SKM-1 treated with dmso at 0.1 percent for 144 hours (cell line): ENCODE measurements at regions not wholly inside any gene's neighbourhood (a gene's known extent, or its start where the extent isn't known, plus 50 kb on each side); places are given as distances from the start of the nearest gene placed in this dataset.
"Not testable (repeated sequence)": the region's sequence is repeated elsewhere in the genome, so short reads cannot be mapped to it uniquely, and the experiment has no call there.

Experiments used
- DNase-seq: peaks from one replicate; lab custom pipeline; 2025; ENCODE audit not compliant: unreplicated experiment; lab: John Stamatoyannopoulos, UW

DNA sequence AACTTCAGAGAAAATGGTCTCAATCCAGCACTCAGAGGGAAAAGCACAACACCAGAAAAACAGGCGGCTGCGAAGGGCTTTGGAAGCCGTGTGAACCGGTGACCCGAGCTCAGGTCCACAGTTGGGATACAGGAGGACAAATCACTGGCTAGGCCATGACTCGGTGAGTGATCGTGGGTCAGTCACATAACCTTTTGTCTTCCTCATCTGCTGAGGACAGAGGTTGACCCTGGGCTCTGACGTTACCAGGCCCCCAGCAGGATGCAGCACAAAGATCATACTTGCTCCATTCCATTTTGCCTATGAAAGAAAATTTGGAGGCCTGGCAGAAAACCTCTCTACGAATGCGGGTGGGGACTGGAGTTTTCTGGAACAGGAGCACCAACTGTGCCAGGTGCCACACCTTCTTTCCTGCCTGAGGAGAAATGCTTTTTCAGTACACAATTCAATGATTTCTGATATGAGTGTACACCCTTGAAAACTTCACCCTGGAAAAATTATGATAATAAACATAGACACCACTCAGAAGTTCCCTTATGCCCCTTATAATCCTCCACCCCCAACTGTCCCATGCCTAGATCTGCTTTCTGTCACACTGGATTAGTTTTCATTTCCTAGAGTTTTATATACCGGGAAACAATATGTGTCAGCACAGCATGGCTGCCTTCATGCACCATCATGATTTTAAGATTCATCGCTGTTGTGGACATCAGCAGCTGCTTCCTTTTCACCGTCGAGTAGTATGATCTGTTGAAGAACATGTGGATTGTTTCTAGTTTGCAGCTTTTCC lies 85.3 kb upstream of the RALGAPA2 start:
- DNase-seq: no peak

DNA sequence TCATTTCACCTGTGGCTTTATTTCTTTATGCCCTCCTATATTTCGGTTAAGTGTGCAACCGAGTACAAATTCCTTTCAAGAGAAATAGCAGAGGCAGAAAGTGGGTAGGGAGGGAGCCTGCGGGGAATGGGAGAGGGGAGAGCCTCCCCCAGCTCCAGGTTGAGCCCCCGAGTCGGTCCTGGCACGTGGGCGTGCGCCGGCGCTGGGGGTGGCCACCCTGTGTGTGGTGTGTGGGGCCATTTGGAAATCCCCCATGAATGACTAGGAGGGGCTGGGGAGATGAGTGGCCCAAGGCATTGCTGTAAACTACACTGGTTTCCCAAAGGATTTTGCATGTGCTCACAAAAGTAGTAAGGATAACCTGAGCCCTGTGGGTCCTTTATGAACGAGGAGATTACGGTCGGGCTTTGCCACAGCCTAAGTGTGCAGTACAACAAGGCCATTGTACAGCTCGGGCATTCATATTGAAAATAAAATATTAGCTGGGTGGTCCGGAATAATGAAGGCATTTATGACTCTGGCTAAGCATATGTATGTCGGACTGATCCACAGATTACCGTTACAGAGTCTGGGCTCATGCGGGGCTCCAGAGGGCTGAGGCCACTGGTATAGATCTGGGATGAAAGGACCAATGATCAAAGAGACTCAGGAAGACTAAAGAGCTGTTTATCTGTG lies 84.5 kb upstream of the RALGAPA2 start:
- DNase-seq: no peak

DNA sequence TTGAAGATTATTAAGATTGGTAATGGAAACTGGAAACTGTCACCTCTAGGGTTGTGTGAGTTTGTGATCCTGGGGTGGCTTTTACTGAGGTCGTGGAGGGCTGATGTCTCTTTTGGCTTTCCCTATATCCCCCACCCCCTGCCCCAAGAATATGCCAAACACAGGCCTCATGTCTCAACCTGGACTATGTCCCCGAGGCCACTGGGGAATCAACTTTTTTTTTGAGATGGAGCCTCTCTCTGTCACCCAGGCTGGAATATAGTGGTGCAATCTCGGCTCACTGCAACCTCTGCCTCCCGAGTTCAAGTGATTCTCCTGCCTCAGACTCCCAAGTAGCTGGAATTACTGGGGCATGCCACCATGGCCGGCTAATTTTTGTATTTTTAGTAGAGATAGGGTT lies 83.3 kb upstream of the RALGAPA2 start:
- no peak for DNase-seq

DNA sequence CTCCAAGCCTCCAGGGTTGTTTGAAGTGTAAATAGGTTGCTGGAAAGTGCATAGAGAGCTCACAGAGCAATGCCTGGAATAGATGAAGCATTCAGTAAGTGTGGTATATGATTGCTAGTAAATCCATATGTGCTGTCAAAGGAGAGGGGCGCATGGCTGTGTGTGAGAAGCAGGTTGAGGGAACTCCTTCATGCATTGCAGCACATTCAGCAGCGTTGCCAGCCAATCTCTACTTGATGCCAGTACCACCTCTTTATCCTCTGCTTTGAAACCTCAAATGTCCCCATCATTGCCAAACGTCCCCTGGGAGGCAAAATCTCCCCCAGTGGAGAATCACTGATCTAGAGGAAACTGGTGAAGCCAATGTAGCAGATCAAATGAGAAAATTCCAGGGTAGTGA lies 82.7 kb upstream of the RALGAPA2 start:
- DNase-seq: no peak

DNA sequence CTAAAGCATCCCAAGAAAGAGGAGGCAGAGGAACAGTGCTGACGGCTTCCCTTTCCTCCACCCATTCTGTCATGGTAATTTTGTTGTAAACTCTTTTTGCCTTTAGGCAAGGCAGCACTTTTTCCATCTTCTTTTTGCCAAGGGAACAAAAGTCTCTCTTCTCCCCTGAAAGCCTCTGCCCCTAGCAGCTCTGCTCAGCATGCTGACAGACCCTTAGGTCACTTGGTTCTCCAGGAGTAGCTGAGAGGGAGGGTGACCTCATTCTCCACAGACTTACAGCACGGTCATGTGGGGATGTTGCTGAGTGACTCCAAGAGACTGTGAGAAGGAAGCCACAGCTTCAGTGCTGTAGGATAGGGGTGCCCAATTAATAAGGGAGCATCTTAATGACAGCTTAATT lies 81.1 kb upstream of the RALGAPA2 start:
- no peak for DNase-seq

DNA sequence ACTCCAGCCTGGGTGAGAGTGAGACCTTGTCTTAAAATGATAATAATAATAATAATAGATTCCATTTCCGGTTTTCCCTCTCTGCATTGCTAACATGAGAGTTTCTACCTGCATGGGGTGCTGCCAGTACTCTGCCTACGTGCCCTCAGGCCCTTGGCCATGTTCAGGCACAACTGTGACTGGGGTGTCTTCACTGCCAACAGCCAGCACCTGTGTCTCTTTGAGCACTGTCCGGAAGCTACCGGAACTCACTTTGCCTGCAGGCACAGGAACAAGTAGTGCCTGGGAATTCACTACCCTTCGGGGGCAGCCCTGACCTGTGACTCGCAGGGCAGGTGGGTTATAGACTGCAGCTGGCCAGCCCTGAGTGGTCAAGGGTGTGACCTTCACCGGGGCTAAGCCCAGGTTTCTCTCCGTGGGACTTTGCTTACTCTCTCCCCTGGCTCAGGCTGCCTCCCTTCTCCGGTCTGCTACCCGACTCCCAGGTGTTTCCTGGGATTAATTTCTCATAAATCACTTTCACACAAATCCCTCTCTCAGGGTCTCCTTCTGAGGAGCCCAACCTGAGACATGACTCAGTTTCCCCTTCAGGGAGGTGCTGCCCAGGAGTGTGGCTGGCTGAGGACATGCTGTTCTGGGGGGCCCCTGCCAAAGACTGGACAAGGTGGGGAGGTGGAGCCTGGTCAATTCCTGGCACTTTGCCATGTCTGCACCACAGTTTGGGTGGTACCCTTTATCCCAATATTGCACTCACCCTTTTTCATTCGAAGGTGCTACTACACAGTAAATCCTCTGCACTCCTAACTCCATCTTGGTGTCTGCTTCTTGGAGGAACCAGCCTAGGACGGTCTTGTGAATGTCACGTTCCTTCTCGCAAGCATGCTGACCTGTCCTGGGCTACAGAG lies 79.5 kb upstream of the RALGAPA2 start:
- DNase-seq: no peak

DNA sequence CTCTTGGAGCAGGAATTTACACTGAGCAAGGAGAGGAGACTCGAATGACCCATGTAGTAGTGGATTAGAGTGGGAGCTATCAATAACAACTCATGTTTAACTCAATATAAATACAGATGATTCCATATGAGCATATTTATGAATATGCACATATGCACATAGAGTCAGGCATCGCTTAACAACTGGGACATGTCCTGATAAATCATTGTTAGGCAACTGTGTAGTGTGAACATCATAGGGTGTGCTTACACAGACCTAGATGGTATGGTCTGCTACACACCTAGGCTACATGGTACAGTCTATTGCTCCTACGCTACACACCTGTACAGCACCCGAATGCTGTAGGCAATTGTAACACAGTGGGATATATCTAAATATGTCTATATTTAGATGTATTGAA lies 75.9 kb upstream of the RALGAPA2 start:
- DNase-seq: no peak

DNA sequence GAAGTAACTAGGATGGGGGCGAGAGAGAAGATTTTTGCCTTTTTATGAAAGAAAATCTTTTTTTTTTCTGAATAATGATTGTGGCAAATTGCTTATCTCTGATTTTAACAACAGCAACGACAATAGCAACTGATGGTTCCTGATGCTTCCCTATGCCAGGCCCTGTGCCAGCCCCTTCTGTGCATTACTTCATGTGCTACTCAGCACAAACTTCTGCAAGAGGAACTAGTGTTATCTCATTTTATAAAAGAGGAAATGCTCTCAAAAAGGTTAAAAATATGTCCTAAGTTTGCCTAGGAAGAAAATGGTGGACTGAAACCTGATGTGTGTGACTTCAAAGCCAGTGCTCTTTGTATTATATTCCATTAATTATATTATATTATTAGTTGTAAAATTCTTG lies 74.0 kb upstream of the RALGAPA2 start:
- DNase-seq: peak; percentile 87

DNA sequence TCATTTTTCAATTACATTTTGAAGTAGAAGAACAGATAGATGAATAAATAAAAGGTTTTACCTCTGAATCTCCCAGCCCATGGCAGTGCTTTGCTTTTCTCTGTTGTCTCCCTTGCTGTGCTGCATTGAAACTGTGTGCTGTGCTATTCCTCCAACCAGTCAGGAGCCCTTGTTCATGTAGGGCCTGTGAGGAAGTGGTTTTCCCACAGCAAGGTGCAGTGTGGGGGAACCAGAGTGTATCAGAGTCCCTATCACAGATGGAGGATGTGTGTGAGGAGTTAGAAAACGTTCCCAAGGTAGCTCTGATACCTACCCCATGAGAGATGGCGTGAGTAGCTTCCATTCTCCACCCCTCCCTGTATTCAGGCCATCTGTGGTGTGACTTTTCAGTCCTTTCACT lies 72.8 kb upstream of the RALGAPA2 start:
- DNase-seq: no peak

DNA sequence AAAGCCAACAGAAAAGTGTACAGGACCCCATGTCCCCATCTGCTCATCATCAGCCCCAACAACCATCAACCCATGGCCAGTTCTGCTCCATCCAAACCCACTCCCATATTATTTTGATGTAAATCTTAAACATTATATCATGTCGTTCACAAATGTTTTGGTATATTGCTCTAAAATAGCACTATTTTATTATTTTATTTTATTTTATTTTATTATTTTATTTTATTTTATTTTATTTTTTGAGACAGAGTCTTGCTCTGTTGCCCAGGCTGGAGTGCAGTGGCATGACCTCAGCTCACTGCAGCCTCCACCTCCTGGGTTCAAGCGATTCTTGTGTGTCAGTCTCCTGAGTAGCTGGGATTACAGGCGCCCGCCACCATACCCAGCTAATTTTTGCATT lies 72.0 kb upstream of the RALGAPA2 start:
- not testable (repeated sequence) for DNase-seq

DNA sequence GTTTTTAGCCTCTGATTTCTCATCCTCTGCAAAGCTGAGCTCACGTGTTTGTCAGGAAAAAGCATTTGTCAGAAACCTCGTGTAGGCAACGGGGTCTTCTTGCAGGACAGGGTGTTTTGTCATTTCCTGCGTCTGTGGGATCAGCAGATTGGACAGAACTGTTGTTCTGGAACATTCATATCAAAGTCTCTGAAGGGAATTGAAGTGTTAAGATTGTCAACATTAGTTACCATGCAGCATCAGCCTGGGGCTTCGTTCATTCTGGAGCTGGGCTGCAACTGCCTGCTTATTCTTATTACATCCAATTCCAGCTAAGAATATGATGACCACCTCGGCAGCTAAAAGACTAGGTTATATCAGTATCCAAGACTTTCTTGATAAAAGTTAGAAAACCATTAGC lies 71.0 kb upstream of the RALGAPA2 start:
- no peak for DNase-seq

DNA sequence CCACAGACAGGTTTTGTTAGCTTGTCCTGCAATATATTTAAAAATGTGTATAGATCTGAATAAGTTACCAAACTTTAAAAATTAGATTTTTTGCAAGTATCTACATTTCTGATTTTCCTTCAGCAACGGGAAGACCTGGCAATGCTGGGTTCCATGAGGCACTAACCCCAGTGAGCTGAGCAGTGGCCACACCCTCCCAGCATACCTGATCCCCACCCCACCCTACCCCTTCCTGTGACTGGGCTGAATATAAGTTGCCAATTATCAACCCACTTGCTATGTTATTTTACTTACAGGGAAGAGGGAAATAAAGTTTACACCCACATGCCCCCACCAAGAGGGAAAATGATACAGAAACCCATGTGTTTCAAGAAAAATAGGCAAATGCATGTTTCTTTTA lies 70.3 kb upstream of the RALGAPA2 start:
- DNase-seq: no peak

DNA sequence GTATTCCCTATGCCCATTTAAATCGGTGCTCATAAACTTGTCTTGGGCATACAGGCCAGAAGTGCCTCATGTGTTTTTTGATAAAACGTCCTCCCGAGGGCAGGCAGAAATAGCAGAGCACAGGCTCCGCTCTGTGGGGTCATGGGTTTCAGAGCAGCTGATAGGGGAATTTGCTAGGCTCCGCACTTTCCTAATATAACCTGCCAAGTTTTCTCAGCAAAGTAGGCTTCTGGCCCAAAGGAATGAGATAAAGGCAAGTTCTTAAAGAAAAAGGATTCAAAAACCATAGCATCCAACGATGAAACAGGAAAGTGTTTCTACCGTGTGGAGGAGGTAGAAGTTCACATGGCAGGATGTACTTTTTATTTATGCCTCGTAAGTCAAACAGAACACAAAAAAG lies 69.8 kb upstream of the RALGAPA2 start:
- no peak for DNase-seq

DNA sequence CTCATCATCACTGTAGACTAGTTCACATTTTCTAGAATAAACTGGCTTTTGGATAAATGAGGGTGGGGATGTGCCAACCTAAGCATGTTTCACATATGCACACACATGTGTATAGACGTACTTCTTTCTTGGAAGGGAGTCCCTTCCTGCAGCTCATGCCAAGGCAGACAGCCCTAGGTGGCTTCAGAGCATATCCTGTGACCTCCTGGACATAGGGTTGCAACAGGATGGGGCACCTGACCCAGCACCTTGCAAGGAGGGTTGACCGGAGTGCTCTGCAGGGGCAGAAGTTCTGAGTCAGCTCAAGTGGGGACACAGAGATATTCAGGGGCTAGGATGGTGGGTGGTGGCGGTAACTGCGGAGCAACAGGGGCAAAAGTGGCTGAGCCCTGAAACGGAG lies 68.6 kb upstream of the RALGAPA2 start:
- DNase-seq: no peak

DNA sequence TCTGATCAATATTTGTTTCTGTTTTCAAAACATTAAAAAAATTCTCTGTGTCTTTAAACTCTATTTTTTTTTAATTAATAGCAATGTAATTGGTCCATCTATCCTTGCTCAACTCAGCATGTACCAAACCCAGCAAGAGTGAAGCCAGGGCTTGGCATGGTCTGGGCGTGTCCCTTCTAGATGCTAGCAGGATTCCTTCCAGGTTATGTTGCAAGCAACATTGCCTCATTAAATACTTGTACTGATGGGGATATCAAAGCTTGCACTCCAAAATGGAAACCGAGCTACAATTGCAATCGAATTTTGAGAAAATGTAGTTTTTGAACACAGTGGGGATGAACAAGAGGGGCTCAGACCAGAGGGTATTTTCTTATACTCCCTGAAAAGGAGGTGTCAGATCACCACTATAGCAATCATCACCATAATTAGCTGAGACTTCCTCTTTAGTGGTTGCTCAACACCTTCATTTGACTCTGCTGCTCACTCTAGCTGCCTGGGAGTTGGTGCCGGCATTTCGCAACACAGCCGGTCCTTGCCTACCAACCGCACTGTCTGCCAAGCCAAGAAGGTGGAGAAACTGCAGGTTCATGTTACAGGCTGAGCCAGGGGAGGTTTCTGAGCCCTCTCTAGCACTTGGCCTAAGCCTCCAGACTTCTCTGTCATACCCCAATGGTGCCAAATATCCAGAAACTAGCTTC lies 67.8 kb upstream of the RALGAPA2 start:
- DNase-seq: peak; percentile 99

DNA sequence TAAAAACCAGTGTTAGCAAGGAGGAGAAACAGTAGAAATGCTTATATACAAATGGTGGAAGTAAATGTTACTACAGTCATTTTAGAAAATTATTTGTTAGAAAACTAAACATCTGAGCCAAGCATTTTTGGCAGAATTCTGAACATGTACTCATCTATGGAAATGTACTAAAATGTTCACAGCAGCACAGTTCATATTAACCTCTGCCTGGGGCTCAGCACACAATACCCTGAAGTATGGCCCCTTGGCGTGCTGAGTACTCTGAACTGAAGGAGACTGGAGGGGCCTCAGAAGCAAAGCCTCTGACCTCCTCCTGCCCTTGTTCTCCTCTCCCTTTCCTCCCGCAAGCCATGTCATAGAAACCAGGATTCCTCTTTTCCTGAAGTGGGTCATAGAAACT lies 66.2 kb upstream of the RALGAPA2 start:
- DNase-seq: no peak

DNA sequence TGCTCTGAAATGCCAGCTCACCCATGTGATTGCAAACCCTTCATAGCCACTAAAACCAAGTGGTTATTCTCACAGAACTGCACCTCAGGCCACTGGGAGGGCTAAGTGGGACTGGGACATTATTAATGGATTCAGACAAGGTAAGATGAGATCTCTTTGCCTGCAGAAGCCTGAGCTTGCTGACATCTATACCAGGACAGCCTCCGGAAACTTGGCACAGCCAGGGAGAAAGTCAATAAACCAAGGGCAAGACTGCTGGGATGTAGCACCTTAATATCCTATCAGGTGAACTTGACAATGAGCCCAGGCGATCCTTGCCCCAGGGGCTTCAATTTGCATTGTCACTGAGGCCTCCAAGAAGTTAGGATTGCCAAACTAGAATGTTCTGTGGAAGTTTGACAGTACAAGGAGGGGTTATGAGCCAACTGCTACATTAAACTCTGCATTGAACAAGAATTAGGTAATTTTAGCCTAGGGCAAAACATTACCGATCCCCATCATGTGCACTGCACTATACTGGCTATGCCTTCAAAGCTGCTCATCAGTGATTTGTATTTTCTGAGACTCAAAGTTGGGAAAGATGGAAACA lies 60.1 kb upstream of the RALGAPA2 start:
- DNase-seq: no peak

DNA sequence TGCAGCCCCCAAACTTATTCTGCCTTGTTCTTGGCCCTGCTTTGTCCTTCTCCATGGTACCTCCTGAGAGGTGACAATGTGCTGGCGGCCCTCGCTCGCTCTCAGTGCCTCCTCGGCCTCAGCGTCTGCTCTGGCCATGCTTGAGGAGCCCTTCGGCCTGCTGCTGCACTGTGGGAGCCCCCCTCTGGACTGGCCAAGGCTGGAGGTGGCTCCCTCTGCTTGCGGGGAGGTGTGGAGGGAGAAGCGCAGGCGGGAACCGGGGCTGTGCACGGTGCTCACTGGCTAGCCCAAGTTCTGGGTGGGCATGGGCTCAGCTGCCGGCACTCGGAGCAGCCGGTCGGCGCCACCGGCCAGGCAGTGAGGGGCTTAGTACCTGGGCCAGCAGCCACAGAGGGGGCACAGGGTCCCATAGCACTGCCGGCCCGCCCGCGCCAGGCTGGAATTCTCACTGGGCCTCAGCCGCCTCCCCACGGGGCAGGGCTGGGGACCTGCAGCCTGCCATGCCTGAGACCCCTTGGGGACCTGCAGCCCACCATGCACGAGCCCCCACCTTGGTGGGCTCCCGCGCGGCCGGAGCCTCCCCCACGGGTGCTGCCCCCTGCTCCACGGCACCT lies 55.9 kb upstream of the RALGAPA2 start:
- DNase-seq: no peak

DNA sequence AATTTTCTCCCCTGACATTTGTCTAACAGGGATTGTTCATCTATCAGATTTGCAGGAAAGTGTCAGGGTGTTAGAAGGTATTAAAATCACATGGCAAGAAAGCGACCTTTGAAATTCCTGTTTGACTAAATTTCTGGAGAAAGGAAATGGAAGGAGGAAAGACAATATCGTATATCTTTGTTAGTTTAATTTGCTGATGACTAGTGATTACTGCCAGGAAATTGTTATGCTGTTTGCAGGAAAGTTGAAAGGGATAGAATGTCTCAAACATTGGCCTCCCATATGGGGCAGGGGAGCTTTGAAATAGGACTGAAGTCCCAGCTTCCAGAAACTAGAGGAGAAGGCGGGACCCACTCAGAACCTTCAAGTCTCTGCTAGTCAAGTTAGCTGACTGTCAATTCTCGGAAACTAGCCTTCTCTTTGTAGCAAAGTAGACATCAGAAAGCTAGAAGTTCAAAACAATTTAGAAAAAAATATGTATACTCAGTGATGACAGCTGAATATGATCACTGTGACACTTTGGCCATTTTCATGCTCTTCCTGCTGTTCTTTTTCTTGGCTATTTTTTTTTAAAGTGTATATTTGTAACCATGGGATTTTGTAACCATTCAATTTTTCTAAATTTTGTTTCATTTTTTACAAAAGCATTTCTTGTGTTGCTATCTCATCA lies 53.4 kb upstream of the RALGAPA2 start:
- no peak for DNase-seq

DNA sequence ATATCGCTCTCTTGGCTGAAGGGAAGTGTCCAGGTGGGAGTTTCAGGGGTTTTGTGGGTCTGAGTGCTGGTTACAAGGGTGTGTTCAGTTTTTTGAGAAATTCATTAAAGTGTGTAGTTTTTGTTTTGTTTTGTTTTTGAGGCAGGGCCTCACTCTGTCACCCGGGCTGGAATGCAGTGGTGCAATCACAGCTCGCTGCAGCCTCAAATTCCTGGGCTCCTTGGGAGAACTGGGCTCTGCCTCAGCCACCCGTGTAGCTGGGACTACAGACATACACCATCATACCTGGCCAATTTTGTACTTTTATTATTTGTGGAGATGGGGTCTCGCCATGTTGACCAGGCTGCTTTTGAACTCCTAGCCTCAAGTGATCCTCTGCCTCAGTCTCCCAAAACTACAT lies 51.2 kb upstream of the RALGAPA2 start:
- DNase-seq: no peak
